GM11168 (cell line): ENCODE measurements at regions not wholly inside any gene's neighbourhood (a gene's known extent, or its start where the extent isn't known, plus 50 kb on each side); places are given as distances from the start of the nearest gene placed in this dataset.
"Not testable (repeated sequence)": the region's sequence is repeated elsewhere in the genome, so short reads cannot be mapped to it uniquely, and the experiment has no call there.

ENCODE experiments used
- in situ Hi-C: fragments of 300-500 bp; cut with MboI; formaldehyde crosslinking; loops from one replicate; pipeline ENCODE4 v1.12.0; 2022; ENCODE audit warnings: low sequenced_read_pairs; ENCODE audit not compliant: unreplicated experiment

GRCh38 chr9:100639854-100640253 lies 62.0 kb downstream of the CAVIN4 start:
- in situ Hi-C loops: no loop called here

GRCh38 chr9:100640447-100641050 lies 62.7 kb downstream of the CAVIN4 start:
- in situ Hi-C loops: no loop called here

DNA sequence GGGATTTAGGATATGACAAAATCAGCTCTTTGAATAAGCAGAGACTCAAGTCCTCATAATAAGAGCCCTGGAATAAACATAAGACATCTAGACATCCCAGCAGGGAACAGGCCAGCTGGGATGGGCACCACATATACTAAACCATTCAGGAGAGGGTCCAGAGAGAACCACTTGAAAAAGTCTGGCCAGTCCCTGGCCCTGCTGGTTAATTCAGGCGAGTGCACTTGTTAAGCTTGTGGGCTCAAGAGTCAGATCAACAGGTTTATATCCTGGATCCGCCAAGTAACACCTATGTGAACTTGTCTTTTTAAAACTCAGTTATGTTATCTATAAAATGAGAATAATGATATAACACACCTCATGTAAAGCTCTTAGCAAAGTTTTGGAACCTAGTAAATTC lies 63.3 kb downstream of the CAVIN4 start:
- in situ Hi-C loops: no loop called here

DNA sequence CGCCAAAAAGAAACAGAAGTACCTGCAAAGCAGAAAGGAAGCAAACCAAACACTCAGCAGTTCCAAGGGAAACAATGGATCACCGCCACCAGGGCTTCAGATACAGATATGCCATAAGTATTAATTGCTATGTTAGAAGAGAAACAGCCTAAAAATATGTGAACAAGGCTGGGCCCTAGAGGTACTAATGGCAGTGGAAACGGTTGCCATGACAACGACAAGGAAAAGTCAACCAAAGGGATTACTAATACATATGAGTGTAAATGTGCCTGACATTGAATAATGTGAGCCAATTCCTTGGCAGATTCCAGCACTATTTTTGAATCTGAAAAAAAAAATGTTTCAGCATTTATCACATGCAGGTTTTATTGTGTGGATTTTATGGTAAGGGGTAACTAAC lies 75.0 kb downstream of the CAVIN4 start:
- in situ Hi-C loops: no loop called here

DNA sequence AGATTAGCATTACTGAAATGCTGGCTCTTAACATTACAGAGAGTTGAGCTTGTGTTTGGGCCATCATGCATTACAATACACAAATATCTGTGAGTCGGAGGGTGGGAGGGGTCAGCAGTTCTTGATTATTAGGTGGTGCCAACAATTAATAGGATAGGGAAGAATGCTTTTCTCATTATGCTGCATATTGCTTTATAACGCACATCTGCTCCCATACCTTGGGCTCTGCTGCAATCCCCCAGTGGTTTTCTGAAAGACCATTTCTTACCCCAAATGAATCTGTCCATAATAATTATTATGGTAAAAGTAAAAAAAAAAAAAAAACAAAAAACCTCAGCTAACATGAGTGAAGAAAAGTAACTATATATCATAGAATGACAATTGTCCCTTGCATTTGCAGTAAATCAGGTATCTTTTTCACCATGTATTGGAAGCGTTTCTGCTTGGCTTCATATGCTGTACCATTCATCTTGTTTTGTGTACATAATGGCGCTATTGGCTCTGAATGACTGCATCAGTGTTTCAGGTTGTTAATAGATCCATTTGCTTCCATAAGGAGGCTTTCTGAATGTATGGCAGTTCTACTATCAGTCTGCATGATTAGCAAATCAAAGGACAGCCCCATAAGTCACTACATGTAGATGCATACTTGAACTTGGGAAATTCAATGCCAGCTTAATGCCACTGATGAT lies 75.9 kb downstream of the CAVIN4 start:
- in situ Hi-C loops: no loop called here

GRCh38 chr9:100656851-100657250 lies 79.0 kb downstream of the CAVIN4 start:
- in situ Hi-C loops: not testable (repeated sequence)

GRCh38 chr9:100661668-100662067 lies 83.8 kb downstream of the CAVIN4 start:
- in situ Hi-C loops: no loop called here

DNA sequence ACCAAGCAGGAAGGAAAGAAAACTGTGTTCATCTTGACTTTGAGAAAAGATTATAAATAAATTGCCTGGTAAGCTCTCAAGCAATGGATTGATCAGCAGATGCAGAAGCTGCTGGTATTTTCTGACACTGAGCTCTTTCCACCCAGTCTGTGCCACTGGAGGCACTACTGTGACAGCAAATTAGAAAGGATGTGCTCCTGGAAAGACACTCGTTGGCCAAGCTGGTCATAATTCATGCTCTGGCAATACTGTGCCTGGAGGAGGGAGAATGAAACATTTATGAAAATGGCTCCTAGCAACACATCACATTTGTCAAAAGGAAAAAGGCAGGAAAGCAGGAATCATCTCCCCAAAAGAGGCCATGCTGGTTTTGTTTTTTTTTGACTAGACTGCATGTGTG lies 84.2 kb downstream of the CAVIN4 start:
- in situ Hi-C loops: no loop called here

GRCh38 chr9:100667448-100667847 lies 89.6 kb downstream of the CAVIN4 start:
- in situ Hi-C loops: no loop called here

DNA sequence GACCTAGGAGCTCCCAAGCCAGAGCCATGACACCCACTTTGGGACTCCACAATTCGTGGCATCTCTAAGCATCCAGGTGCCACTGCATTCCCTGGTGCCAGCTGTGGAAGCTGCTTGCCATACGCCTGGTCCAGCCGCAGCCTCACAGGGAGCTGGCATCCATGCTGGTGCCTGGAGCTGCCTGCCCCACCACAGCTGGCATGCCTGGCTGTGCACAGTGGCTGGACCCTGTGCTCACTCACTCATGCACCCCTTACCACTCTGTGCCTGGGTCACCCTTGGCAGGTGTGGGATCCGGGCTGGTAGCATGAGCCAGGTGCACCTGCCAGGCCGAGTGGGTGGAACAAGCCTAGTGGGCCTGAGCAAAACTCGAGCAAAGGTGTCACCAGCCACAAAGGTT lies 90.1 kb downstream of the CAVIN4 start:
- in situ Hi-C loops: no loop called here

- in situ Hi-C loops: no loop called here
Observed at GRCh38 chr9:100669968-100670367, 92.1 kb downstream of the CAVIN4 start.

DNA sequence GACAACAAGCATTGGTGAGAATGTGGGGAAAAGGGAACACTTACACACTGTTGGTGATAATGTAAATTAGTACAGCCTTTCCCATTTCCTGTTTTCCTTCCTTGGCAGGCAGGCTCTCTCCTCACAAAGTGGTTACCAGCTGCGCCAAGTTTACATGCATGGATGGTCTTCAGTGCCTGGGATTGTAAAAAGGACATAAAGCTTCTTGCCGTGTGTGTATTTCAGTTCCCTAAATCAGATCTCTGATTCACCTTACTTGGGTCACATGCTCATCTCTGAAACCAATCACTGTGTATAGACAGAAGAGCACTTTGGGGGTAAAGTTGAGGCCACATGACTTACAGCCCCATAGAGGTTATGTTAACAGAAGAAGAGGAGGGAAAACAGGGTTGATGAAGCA lies 92.8 kb downstream of the CAVIN4 start:
- in situ Hi-C loops: no loop called here

- in situ Hi-C loops: no loop called here
Observed at GRCh38 chr9:100671898-100672297, 94.0 kb downstream of the CAVIN4 start.

GRCh38 chr9:100673249-100673648 lies 95.4 kb downstream of the CAVIN4 start:
- in situ Hi-C loops: no loop called here

DNA sequence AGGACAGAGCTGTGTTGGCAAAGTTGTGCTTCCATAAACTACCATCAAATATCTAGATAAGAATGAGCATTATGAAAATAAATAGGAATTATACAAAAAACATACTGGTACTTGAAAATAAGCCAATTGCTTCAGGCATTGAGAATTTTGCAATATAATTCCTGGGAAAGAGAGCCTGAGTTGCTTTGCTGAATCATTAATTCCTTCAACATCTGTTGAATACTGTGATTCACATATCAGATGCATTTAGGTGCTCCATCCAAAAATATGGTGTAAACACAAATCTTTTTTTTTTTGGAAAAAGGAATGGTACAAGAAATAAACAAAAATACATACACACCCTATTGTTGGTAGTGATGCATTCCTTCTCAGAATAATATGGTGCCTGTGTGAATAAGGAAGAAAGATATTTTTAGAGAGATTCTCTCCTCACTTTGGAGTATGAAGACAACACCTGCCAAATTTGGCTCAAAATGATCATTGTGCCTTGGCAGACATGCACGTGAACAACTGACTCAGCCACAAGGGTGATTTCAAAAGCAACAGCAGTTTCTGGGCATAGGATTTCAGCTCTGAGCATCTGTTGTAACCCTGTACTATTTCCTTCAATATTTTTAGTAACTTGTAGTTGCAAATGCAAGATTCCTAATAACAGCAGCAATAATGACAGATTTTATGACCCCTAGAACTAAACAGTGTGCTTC lies 96.7 kb downstream of the CAVIN4 start:
- in situ Hi-C loops: no loop called here

DNA sequence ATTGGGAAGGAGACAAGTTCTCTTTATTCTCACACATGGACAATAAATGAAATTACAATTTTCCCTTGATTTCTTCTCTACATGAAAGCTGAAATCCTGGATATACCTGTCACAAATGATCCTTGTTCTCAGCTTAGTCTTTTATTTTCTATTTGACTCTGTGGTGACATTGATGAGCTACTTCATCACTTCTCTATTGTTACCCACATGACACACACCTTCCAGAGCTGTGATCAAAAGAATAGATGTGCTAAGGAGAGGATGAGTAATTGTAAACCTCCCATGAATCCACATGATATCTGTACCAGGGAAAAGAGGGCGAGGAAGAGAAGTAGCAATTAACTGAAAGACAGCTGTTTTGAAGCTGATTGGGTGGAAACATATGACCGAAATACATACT lies 102.0 kb downstream of the CAVIN4 start:
- in situ Hi-C loops: no loop called here

DNA sequence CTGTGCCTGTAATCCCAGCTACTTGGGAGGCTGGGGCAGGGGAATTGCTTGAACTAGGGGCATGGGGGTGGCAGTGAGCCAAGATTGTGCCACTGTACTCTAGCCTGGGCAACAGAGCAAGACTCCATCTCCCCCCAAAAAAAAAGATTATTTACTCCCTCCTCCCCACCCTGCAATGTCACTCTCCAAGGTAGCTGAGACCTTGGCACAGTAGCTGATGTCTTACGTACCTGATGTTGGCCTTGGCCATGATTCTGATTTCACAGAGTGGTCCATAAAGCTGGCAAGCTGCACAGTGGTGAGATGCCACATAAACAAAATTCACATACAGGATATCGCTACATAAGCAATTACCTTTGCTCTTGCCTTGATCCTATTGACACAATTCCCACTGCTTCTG lies 108.5 kb downstream of the CAVIN4 start:
- in situ Hi-C loops: no loop called here

- in situ Hi-C loops: no loop called here
Observed at GRCh38 chr9:100689635-100690034, 111.8 kb downstream of the CAVIN4 start.

DNA sequence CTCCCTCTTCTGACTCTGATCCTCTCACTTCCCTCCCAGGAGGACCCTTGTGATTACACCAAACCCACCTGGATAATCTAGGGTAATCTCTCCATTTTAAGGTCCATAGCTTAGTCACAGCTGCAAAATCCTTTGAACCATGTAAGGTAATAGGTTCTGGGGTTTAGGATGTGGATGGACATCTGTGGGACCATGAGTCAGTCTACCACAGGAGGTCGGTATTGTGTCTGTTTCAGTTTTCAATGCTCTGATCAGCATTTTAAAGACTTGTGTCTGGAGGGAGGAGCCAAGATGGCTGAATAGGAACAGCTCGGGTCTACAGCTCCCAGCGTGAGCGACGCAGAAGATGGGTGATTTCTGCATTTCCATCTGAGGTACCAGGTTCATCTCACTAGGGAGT lies 112.6 kb downstream of the CAVIN4 start:
- in situ Hi-C loops: no loop called here

- in situ Hi-C loops: no loop called here
Observed at GRCh38 chr9:100697339-100697738, 119.5 kb downstream of the CAVIN4 start.

DNA sequence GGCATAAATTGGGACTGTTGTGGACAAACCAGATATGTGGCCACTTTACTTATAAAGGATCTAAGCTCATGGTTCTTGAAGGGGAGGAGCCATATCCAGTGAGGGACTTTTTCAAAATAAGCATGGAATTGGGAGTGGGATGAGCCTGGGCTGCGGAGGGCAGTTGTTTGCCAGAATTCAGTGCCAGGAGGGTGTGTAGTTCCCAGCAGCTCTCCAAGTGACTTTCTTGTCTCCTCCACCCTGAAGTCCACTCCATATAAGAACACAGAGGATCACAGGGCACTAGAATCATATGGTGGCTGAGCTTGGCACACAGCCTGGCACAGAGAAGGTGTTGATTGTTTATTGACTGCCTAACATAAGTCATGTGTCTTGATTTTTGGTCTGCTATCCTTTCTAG lies 121.1 kb downstream of the CAVIN4 start:
- in situ Hi-C loops: no loop called here

GRCh38 chr9:100699668-100700067 lies 121.8 kb downstream of the CAVIN4 start:
- in situ Hi-C loops: loop anchor here (25.0 kb wide), 1 partner anchor 538 kb away; no protein-coding TSS in a partner anchor
